Endothelial cell (in vitro differentiated cells): ENCODE measurements at regions not wholly inside any gene's neighbourhood (a gene's known extent, or its start where the extent isn't known, plus 50 kb on each side); places are given as distances from the start of the nearest gene placed in this dataset.
"Not testable (repeated sequence)": the region's sequence is repeated elsewhere in the genome, so short reads cannot be mapped to it uniquely, and the experiment has no call there.

Experiments used
- DNase-seq: peaks from one replicate; pipeline ENCODE4 v3.0.0; 2021; ENCODE audit warnings: low spot score
- H3K27ac Mint-ChIP-seq: one replicate; pipeline ENCODE4 v1.8.0; 2021; ENCODE audit warnings: mixed read lengths, inconsistent platforms; ENCODE audit not compliant: unreplicated experiment
- H3K27me3 Mint-ChIP-seq: one replicate; pipeline ENCODE4 v1.8.0; 2021; ENCODE audit warnings: mild to moderate bottlenecking, moderate library complexity, mixed read lengths, inconsistent platforms; ENCODE audit not compliant: unreplicated experiment
- H3K36me3 Mint-ChIP-seq: one replicate; pipeline ENCODE4 v1.8.0; 2021; ENCODE audit warnings: mild to moderate bottlenecking, low read depth, mixed read lengths, inconsistent platforms; ENCODE audit not compliant: unreplicated experiment
- H3K4me1 Mint-ChIP-seq: one replicate; pipeline ENCODE4 v1.8.0; 2021; ENCODE audit warnings: mild to moderate bottlenecking, mixed read lengths, inconsistent platforms; ENCODE audit not compliant: unreplicated experiment
- H3K4me3 Mint-ChIP-seq: one replicate; pipeline ENCODE4 v1.8.0; 2021; ENCODE audit warnings: mild to moderate bottlenecking, mixed read lengths, inconsistent platforms; ENCODE audit not compliant: unreplicated experiment
- H3K9me3 Mint-ChIP-seq: one replicate; pipeline ENCODE4 v1.8.0; 2021; ENCODE audit warnings: mixed read lengths, inconsistent platforms; ENCODE audit not compliant: unreplicated experiment
- CTCF ChIP-seq: fragments of 200-600 bp; sonication (generic); IDR thresholded peaks from one replicate; pipeline ENCODE4 v1.5.0; 2021; ENCODE audit warnings: antibody characterized with exemption; ENCODE audit not compliant: unreplicated experiment

- Mint-ChIP-seq H3K4me3 (no peak overlapping the region), H3K4me1 (peaks cover 7% of the 10 kb centered on the region), H3K27me3 (peaks cover 4% of the 10 kb centered on the region), H3K36me3 (no peaks in the 10 kb centered on the region), H3K9me3 (no peaks in the 10 kb centered on the region), H3K27ac (no peak overlapping the region)
- no peak for TF ChIP-seq CTCF
- DNase-seq, result no peak
These were observed 131.2 kb downstream of the VPREB1 start for GRCh38 chr22:22375576-22376351.

DNA sequence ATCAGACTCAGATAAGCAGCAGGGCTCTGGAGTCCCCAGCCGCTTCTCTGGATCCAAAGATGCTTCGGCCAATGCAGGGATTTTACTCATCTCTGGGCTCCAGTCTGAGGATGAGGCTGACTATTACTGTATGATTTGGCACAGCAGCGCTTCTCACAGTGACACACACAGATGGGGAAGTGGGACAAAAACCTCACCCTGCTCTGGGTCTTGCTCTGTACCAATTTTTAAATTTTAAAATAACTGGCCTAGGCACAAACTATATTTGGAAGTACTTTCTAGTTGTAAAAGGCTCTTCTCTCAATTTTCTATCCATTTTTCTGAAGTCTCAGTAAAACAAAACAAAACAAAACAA, 131.7 kb downstream of the VPREB1 start:
- Mint-ChIP-seq H3K9me3 (no peaks in the 10 kb centered on the region), H3K4me1 (peaks cover 7% of the 10 kb centered on the region), H3K27me3 (peaks cover 4% of the 10 kb centered on the region), H3K4me3 (no peak overlapping the region), H3K27ac (no peak overlapping the region), H3K36me3 (no peaks in the 10 kb centered on the region)
- TF ChIP-seq CTCF, result no peak
- no peak for DNase-seq

DNA sequence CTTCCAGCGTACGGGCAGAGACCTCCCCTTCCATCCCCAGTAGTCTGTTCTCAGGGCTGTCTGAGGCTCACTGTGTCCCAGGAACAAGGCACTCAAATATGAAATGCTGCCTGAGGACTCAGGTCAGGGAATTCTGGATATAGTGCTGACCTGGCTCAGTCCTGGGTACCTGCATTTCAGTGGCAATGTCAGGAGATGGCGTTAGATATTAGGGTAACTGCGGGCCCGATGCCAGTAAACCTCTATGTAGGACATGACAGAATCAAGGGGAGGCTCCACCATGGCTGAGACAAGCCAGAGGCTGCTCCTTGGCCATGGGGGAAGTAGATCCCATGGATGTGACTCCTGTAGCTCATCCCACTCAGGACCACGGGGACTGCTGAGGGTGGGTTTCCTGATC, 131.7 kb downstream of the ZNF280B start:
- H3K27ac Mint-ChIP-seq, H3K27me3 Mint-ChIP-seq, H3K9me3 Mint-ChIP-seq, H3K36me3 Mint-ChIP-seq, DNase-seq, H3K4me3 Mint-ChIP-seq: not testable (repeated sequence)
- peaks cover 12% of the 10 kb centered on the region for H3K4me1 Mint-ChIP-seq

GRCh38 chr22:22377335-22377734, 131.2 kb downstream of the ZNF280B start:
- Mint-ChIP-seq H3K27me3 (peaks cover 1% of the 10 kb centered on the region), H3K9me3 (no peaks in the 10 kb centered on the region), H3K27ac (no peak overlapping the region), H3K4me1 (peaks cover 14% of the 10 kb centered on the region), H3K36me3 (no peaks in the 10 kb centered on the region), H3K4me3 (no peak overlapping the region)
- no peak for TF ChIP-seq CTCF
- no peak for DNase-seq

DNA sequence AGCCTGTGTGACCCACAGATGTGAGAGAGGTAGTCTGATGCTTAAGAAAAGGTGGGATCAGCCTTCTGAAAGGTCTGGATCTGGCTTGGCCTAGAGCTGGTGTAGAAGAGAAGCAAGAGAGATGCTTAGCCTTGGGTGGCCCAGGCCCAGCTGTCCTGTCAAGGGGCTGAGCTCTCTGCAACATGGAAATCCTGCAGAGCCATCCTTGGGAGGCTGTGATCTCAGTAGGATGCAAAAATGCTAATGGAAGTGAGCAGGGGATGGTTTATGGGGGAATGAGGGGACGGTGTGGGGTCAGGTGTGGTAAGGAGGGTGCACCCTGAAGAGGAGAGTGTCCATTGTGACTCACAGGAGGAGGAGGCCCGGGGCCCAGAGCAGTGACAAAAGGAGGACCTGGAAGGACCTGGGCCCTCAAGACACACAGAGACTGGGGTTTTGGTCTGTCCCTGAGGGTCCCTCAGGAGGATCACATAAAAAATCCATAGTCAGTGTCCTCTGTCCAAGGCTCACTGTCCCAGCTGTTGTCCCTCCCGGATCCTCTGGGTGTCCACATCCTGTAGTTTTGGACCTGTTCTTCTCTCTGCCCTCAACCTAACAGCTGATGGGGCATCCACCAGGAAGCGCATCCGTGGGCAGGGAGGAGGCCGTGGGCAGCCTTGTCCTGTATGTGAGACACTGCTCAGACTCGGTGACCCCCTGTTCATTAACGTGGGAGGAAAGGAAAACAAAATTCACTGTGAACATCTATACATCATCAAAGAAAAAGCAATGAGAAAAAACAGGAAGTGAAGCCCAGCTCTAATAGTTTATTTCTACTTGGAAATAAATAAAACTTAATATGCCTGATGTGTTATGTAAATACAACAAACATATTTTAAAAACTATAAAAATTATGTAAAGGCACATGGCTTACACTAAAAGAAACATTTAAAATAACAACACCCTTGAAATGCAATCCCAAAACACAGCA, 129.8 kb downstream of the ZNF280B start:
- Mint-ChIP-seq H3K36me3 (no peaks in the 10 kb centered on the region), H3K4me3 (no peak overlapping the region), H3K4me1 (peaks cover 14% of the 10 kb centered on the region), H3K9me3 (no peaks in the 10 kb centered on the region), H3K27me3 (peaks cover 1% of the 10 kb centered on the region), H3K27ac (no peak overlapping the region)
- no peak for DNase-seq
- no peak for TF ChIP-seq CTCF
